Uterus (tissue), 3 donors: ENCODE measurements at regions not wholly inside any gene's neighbourhood (a gene's known extent, or its start where the extent isn't known, plus 50 kb on each side); places are given as distances from the start of the nearest gene placed in this dataset.

ENCODE experiments used
- DNase-seq, 2 donors: peaks; one replicate each; pipeline ENCODE4 v3.0.0-alpha.2; 2019 to 2020
- H3K27ac ChIP-seq, 2 donors: fragments of 200-600 bp; sonication (generic); 1 replicate in 1 of 2; 2 replicates in 1 of 2; pipeline ENCODE4 v1.5.1; 2016 to 2018
- H3K27me3 ChIP-seq, 2 donors: fragments of 200-600 bp; sonication (generic); one replicate each; pipeline ENCODE4 v1.5.1; 2018 to 2019; ENCODE audit warnings: control low read depth in 1 of 2
- H3K36me3 ChIP-seq, 2 donors: fragments of 200-600 bp; sonication (generic); one replicate each; pipeline ENCODE4 v1.5.1; 2019; ENCODE audit warnings: control low read depth in 1 of 2
- H3K4me1 ChIP-seq, 2 donors: fragments of 200-600 bp; sonication (generic); one replicate each; pipeline ENCODE4 v1.5.1; 2018 to 2019; ENCODE audit warnings: control low read depth in 1 of 2
- H3K4me3 ChIP-seq, 2 donors: fragments of 200-600 bp; sonication (generic); 1 replicate in 1 of 2; 2 replicates in 1 of 2; pipeline ENCODE4 v1.5.1; 2018 to 2019; ENCODE audit warnings: mild to moderate bottlenecking in 1 of 2
- H3K9me3 ChIP-seq, 2 donors: fragments of 200-600 bp; sonication (generic); one replicate each; pipeline ENCODE4 v1.5.1; 2019; ENCODE audit warnings: control low read depth in 1 of 2
- POLR2A ChIP-seq, 2 donors: fragments of 450-650 bp; IDR thresholded peaks; one replicate each; pipeline ENCODE4 v1.6.1; 2016; ENCODE audit warnings: antibody characterized with exemption in 2 of 2, mild to moderate bottlenecking in 1 of 2, moderate library complexity in 1 of 2
- intact Hi-C: fragments of 100-400 bp; cut with DNase I; formaldehyde crosslinking; loops from one replicate; pipeline ENCODE4 v1.15.1; 2023; ENCODE audit warnings: low total_unique reads
- TF ChIP-seq, protein P1 (sequence below), 4 experiments: fragments of 200-600 bp in 2 of 4; fragments of 450-650 bp in 2 of 4; sonication (generic) in 2 of 4; IDR thresholded peaks; one replicate each; pipeline ENCODE4 v1.5.1; 2016 to 2019; ENCODE audit warnings: antibody characterized with exemption in 4 of 4, mild to moderate bottlenecking in 2 of 4, moderate library complexity in 1 of 4
- donor health status: DM: yes; HTN: yes; CAD: no.

DNA sequence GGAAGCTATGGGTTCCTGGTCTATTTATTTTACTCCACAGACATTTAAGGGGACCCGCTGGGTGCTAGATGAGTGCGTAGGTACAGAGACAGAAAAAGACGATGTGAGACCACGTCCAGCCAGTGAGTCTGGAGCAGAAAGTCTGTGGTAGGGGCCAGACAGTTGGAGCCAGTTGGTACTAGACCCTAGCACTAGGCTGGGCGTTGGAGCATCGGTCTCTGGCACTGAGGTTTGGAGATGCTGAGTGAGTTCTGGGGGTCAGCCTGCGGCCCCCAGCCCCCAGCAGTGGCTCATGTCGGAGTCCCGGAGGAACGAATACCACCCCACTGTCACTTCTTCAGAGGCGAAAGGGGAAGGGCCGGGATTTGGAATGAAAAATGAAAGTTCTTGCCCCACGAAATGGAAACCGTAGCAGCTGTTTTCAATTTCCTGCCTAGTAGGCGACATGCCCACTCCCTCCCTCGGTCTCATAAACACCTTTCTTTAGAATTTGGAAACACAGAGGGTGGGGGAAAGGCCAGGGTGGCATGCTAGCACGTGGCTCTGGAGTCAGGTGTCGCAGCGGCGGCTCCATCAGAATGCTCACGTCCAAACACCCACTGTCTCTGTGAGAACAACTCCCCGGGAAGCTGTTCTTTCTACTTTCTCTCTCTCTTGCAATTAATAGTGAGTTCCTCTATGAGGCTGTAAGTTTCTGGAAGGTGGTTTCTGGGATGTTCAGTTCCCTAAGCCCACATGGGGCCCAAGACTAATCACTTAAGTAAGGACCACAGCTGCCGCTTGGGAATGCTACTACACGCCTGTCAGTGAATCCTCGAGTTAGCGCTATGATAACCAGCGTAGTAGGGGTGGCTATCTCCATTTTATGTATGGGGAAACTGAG, 96.8 kb downstream of the IRF8 start:
- intact Hi-C loops, result no loop called here
- no peak for DNase-seq
- H3K27ac ChIP-seq, result no peak overlapping the region

DNA sequence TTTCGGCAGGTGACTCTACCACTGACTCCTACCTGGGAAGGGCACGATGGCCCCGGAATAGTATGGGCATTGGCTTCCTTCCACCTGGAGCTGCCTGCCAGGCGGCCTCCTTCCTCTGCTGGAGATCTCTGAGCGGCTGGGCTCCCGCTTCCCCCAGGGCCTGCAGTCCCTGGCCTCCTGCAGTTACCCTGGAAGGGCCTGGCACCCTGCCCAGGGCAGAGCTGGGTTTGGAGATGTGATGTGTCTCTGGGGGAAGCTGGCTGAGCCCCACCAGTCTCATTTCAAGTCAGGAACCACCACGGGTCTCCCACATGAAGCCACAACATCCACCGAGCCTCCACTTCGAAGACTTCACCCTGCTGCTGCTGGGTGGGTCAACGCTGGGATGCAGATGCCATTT, 97.9 kb downstream of the IRF8 start:
- DNase-seq, result no peak
- H3K9me3 ChIP-seq, result no peaks in the 10 kb centered on the region
- H3K4me3 ChIP-seq, result no peak overlapping the region
- no peak for TF ChIP-seq POLR2A (IDR thresholded peaks at IDR 0.05)
- no peak overlapping the region for H3K27ac ChIP-seq
- no peaks in the 10 kb centered on the region for H3K4me1 ChIP-seq
- intact Hi-C loops, result no loop called here
- H3K27me3 ChIP-seq, result no peaks in the 10 kb centered on the region
- H3K36me3 ChIP-seq, result no peaks in the 10 kb centered on the region

More for the DNA sequence above, 96.8 kb downstream of the IRF8 start:
- no peak for TF ChIP-seq POLR2A (IDR thresholded peaks at IDR 0.05)
- TF ChIP-seq, protein P1, sequence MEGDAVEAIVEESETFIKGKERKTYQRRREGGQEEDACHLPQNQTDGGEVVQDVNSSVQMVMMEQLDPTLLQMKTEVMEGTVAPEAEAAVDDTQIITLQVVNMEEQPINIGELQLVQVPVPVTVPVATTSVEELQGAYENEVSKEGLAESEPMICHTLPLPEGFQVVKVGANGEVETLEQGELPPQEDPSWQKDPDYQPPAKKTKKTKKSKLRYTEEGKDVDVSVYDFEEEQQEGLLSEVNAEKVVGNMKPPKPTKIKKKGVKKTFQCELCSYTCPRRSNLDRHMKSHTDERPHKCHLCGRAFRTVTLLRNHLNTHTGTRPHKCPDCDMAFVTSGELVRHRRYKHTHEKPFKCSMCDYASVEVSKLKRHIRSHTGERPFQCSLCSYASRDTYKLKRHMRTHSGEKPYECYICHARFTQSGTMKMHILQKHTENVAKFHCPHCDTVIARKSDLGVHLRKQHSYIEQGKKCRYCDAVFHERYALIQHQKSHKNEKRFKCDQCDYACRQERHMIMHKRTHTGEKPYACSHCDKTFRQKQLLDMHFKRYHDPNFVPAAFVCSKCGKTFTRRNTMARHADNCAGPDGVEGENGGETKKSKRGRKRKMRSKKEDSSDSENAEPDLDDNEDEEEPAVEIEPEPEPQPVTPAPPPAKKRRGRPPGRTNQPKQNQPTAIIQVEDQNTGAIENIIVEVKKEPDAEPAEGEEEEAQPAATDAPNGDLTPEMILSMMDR (IDR thresholded peaks at IDR 0.05), result no peak
- Histone ChIP-seq H3K9me3 (no peaks in the 10 kb centered on the region), H3K4me1 (no peaks in the 10 kb centered on the region), H3K36me3 (no peaks in the 10 kb centered on the region), H3K4me3 (no peak overlapping the region), H3K27me3 (no peaks in the 10 kb centered on the region)

DNA sequence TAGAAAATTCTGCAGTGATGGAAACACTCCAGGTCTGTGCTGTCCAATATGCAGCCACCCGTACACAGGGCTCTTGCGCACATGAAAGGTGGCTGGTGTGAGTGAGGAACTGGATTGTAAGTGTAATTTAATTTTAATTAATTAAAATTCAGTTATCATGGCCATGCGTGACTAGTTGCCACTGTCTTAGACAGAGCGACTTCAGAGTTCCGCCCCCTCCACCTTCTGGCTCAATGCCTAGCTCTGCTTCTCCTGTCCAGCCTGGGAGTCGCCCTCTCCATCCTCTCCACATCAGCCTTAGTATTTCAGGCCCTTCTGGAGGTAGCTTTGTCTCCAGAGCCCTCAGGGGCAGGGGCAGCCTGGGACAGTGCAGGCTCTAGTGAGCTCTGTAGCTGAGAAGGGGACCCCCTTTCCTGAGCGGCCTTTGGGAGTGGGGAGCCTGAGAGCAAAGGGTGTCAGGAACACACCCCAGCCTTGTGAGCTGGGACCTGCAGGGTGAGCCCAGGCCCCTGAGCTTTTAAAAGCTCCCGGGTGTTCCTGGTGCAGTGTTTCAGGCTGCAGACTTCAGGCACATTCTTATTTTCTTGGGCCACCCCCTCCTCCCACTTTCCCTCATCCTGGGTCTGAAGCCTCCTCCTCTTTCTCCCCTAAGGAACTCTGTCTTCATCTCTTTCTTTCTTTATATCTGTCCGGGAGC, 99.4 kb downstream of the IRF8 start:
- Histone ChIP-seq H3K4me1 (no peaks in the 10 kb centered on the region), H3K9me3 (no peaks in the 10 kb centered on the region), H3K27me3 (no peaks in the 10 kb centered on the region), H3K36me3 (no peaks in the 10 kb centered on the region), H3K27ac (no peak overlapping the region), H3K4me3 (no peak overlapping the region)
- TF ChIP-seq, protein P1 (IDR thresholded peaks at IDR 0.05), result no peak
- TF ChIP-seq POLR2A (IDR thresholded peaks at IDR 0.05), result no peak
- no peak for DNase-seq
- intact Hi-C loops, result no loop called here

DNA sequence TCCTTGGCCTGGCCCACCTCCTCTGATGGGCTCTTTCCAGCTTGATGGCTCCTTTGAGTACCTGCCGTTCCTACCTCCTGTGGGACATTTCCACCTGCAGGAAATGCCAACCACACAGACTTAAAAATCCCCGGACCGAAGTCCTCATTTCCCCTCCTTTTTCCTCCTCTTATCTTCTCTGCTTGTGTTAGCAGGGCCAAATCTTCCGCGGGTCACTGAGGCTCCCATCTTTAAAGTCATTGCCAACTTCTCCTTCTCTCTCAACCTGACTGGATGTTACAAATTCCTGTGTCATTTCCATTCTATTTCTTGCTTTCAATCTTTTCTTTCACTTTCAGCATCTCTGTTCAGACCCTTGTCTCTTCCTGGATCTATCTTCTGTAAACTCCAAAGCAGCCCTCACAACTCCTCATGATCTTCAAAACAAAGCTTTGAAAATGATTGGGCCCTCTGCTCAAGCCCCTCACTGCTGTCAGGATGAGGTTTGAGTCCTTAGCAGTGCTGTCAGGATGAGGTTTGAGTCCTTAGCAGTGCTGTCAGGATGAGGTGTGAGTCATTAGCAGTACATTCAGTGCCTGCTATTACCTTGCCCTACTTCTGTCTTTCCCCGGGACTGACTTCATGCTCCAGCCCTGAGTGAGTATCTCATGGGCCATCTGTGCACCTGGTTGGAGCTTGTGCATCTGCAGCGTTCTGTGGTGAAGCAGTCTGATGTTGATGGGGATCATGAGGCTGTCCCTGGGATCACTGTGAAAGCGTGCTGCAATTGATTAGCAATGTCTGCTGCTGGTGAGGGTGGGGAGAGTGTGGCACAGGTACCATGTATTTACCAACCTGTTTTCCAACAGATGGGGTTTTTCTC, 100.1 kb downstream of the IRF8 start:
- no peak overlapping the region for H3K4me3 ChIP-seq
- no peaks in the 10 kb centered on the region for H3K9me3 ChIP-seq
- no peak for TF ChIP-seq POLR2A (IDR thresholded peaks at IDR 0.05)
- TF ChIP-seq, protein P1 (IDR thresholded peaks at IDR 0.05), result no peak
- H3K27ac ChIP-seq, result no peak overlapping the region
- intact Hi-C loops, result no loop called here
- no peaks in the 10 kb centered on the region for H3K27me3 ChIP-seq
- no peak for DNase-seq
- no peaks in the 10 kb centered on the region for H3K4me1 ChIP-seq
- no peaks in the 10 kb centered on the region for H3K36me3 ChIP-seq

DNA sequence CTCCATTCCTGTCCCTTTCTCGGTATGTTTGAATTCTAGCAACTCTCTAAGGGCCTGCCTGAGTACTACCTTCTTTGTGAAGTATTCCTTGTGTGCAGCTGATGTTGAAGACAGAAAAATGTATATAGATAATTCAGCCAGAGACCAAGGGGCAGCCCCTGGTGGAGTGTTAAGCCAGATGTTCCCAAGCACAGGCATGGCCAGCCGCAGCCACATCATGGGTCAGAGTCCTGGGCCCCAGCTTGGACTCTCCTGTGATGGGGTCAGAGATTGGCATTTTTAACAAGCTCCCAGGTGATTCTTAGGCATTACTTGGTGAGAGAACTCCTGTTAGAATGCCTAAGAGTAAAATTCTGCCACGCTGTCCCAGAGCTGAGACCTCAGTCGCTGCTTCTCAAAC, 100.8 kb downstream of the IRF8 start:
- Histone ChIP-seq H3K27ac (no peak overlapping the region), H3K4me1 (no peaks in the 10 kb centered on the region), H3K36me3 (no peaks in the 10 kb centered on the region), H3K4me3 (no peak overlapping the region), H3K9me3 (no peaks in the 10 kb centered on the region), H3K27me3 (no peaks in the 10 kb centered on the region)
- intact Hi-C loops, result no loop called here
- TF ChIP-seq, protein P1 (IDR thresholded peaks at IDR 0.05), result no peak
- TF ChIP-seq POLR2A (IDR thresholded peaks at IDR 0.05), result no peak
- DNase-seq, result no peak
